GM23248 (cell line): ENCODE measurements at regions not wholly inside any gene's neighbourhood (a gene's known extent, or its start where the extent isn't known, plus 50 kb on each side); places are given as distances from the start of the nearest gene placed in this dataset.

Experiments
- EZH2 ChIP-seq: fragments of 200-600 bp; sonication (generic); IDR thresholded peaks from 2 replicates; pipeline ENCODE4 v1.6.1; 2018; ENCODE audit warnings: antibody characterized with exemption, mild to moderate bottlenecking; ENCODE audit not compliant: insufficient read depth, poor library complexity, severe bottlenecking
- EZH2phosphoT487 ChIP-seq: fragments of 200-600 bp; sonication (generic); IDR thresholded peaks from 2 replicates; pipeline ENCODE4 v1.6.1; 2018; ENCODE audit warnings: antibody characterized with exemption, moderate library complexity, mild to moderate bottlenecking, low read depth; ENCODE audit not compliant: insufficient read depth

GRCh38 chr7:94823947-94824346 is 83.4 kb upstream of the PPP1R9A start:
- no peak for TF ChIP-seq EZH2
- TF ChIP-seq EZH2phosphoT487, result no peak
